ENCODE measurements at regions not wholly inside any gene's neighbourhood (a gene's known extent, or its start where the extent isn't known, plus 50 kb on each side); places are given as distances from the start of the nearest gene placed in this dataset.
A peak's percentile ranks its signal among the peaks of the same experiment; 100 is the strongest.

GRCh38 chr11:130710021-130710420 is 206.3 kb downstream of the SNX19 start:
- DNase-seq (ENCODE audit: low read depth), result no peak

DNA sequence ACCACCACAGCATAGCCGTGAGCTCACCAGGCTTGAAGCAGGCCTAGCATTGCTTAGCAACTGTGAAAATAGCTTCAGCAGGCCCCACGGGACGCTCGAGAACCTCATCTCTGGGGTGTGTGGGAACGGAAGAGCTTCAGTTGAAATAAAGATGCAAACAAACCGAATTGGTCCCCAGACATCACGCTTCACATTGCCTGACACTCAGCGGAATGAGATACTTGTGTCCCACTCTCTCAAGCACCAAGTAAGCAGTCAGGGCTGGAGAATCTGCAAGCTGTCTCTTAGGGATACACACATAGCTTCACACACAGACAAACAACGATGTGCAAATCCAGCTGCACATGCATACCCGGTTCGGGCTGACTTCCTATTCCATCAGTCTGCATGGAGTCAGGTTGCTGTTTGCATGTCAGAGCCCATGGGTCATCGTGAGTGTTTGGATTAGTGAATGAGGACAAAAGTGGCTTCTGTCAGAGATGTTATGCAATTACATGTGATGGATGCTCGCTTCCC is 205.7 kb downstream of the SNX19 start:
- DNase-seq (ENCODE audit: low read depth), result no peak

DNA sequence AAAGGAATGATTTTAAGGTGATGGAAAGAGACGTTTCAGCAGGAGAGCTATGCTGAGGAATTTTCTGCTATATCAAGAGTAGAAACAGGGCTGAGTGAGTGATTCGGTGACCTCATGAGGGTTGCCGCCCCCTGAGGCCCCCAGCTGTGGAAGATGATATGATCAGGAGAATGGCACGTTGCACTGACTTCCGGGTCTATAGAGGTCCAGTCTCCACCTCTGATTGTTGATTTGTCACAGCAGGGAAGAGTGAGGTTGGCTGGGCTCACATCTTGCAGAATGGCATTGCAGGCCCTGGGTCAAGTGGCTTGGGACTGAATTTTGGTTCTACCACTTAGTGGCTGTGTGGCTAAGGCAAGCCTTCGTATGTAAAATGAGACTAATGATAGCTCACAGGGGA is 205.1 kb downstream of the SNX19 start:
- no peak for DNase-seq (ENCODE audit: low read depth)

GRCh38 chr11:130712480-130712879 is 203.8 kb downstream of the SNX19 start:
- DNase-seq (ENCODE audit: low read depth), result no peak

- DNase-seq (ENCODE audit: low read depth), result no peak
These were observed 201.0 kb downstream of the SNX19 start for GRCh38 chr11:130715085-130715876.

GRCh38 chr11:130715877-130716220 is 200.4 kb downstream of the SNX19 start:
- DNase-seq (ENCODE audit: low read depth), result no peak

DNA sequence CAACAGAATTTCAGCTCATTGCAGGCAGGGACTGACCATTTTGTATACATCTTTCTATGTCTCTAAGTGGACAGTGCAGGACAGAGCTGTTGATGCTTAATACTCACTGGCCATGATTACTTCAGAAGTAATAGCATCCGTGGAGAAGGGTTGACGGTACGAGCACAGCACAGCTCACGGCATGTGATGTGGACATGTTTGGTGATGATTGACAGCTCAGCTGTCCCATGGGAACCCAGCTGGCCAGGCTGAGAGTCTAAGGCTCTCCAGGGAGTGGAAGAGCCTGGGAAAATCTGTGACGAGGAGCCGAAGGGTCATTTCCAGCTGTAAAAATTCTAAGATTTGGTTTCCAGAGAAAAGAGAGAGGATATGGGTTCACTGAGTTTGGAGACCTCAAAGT is 198.2 kb downstream of the SNX19 start:
- no peak for DNase-seq (ENCODE audit: low read depth)

DNA sequence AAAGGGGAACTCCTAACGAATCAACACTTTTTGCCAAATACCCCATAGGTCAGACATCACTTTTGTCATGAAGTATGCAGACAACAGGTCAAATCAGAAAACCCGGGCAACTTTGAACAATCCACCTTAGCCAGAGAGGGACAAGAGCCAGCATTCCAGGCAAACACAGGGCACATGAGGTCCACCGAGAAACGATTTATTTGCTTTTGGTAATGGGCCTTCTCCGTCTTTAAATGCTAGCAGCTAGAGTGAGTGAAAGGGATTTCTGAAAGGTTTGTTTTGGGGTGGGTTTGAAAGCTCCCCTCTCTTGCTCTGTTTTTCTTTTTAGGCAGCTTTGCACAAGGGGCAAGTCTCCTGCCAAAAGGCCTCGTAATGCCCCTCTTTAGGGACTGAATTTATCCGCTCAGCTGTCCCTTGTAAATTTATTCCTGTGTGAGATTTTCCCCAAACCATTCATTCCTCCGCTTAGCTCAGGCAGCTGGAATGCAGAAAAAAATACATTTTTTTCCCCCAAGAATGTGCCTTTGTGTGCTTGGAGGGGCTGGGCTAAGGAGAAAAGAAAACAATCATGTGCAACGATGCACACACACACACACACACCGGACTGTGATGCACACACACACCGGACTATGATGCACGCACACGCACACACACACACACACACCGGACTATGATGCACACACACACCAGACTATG is 196.9 kb downstream of the SNX19 start:
- peak; percentile 18 for DNase-seq (ENCODE audit: low read depth)

GRCh38 chr11:130720232-130721022 is 195.9 kb downstream of the SNX19 start:
- DNase-seq (ENCODE audit: low read depth), result peak; percentile 54

DNA sequence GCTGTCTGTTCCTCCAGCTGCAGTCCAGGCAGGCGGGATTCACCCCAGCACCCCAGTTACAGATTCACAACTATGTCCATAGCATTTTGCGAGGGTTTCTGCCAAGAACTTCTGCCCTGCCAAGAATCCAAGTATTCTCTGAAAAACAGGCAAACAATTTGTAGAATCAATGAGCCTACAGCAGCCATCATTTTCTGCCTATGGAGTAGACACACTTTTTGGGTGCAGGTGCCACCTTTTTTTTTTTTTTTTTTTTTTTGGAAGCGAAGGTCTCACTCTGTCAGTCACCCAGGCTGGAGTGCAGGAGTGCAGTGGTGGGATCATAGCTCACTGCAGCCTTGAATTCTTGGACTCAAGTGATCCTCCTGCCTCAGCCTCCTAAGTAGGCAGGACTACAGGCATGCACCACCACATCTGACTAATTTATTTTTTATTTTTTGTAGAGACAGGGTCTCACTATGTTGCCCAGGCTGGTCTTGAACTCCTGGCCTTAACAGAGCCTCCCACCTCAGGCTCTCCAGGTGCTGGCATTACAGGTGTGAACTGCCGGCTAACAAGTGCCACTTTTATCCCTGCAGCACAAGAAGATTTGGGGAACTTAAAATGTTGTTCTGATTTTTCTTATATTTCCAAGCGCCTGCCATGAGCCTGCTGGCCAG is 195.1 kb downstream of the SNX19 start:
- DNase-seq (ENCODE audit: low read depth), result no peak

- DNase-seq (ENCODE audit: low read depth), result peak; percentile 62
These were observed 194.5 kb downstream of the SNX19 start for GRCh38 chr11:130721736-130722135.

DNA sequence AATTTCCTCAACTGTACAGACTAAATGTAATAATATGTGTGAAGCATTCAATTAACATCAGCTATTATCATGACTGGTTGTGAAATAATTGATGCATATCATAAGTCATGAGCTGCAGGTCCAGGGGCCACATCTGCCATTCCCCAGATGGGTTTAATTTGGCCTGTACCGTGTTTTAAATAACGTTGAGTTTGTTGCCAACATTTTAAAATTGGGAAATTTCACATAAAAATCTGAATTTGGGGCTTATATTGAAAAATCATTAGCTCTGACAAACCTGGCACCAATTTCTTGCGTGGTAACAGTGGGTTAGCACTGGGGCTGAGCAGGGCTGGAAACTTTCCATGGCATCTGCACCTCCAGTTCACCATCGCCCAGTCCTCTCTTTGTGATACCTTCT is 193.9 kb downstream of the SNX19 start:
- no peak for DNase-seq (ENCODE audit: low read depth)

DNA sequence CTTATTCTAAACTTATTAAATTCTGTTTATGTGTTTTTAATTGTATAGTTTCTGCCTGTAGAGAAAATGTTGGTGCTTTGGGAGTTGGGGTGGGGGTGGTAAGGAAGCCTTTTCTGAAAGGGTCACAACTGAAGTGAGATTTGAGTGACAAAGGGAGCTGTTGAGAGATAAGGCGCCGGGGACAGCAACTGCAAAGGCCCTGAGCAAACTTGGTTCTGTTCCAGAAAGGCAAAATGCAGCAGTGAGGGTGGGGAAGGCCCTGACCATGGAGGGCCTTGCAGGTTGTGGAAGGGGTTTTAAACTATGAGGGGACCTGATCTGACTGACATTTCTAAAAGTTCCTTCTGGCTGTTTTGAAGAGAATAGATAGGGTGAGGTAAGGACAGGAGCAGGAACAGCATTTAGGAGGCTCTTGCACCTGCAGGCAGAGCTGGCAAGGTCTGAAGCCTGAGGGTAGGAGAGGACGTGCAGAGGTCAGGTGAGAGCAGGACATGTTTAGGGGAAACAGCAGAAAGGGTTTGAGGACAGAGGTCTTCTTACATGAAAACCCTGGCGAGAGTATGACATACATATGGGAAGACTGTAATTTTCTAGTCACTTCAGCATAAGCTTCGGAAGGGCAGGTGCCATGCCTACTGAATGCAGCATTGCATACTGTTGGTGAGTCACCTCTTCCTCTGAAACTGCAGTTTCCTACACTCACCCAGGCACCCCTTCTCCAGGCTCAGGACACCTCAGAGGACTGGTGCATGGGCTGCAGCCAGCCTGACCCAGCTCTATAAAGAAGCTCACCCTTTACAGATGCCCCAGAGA is 190.7 kb downstream of the SNX19 start:
- DNase-seq (ENCODE audit: low read depth), result peak; percentile 59

GRCh38 chr11:130726234-130727037 is 189.8 kb downstream of the SNX19 start:
- peak; percentile 59 for DNase-seq (ENCODE audit: low read depth)

GRCh38 chr11:130727157-130728119 is 188.8 kb downstream of the SNX19 start:
- no peak for DNase-seq (ENCODE audit: low read depth)

GRCh38 chr11:130728185-130729180 is 187.8 kb downstream of the SNX19 start:
- no peak for DNase-seq (ENCODE audit: low read depth)

- no peak for DNase-seq (ENCODE audit: low read depth)
These were observed 187.1 kb downstream of the SNX19 start for GRCh38 chr11:130729193-130729592.

Measured in M059J (cell line).